ENCODE measurements at regions not wholly inside any gene's neighbourhood (a gene's known extent, or its start where the extent isn't known, plus 50 kb on each side); places are given as distances from the start of the nearest gene placed in this dataset.
"Not testable (repeated sequence)": the region's sequence is repeated elsewhere in the genome, so short reads cannot be mapped to it uniquely, and the experiment has no call there.

DNA sequence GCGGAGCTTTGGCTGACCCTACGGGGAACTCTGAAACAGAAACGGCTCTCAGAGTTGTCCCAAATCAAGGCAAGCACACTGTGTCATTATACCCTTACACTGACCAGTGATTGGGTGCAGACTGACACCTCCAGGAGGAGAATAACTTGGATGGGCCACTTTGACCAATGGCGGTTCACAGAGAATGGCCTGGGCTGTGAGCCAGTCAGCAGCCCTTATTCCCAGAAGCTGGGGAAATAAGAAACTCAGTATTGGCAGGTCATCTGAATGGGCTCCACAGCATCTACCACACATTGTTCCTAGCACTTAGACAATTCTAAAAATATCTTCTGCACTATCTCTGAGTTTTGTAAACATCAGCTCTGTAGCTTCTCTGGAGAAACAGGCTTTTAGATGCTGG, 265.2 kb downstream of the ADGRL2 start:
- no peak for DNase-seq

DNA sequence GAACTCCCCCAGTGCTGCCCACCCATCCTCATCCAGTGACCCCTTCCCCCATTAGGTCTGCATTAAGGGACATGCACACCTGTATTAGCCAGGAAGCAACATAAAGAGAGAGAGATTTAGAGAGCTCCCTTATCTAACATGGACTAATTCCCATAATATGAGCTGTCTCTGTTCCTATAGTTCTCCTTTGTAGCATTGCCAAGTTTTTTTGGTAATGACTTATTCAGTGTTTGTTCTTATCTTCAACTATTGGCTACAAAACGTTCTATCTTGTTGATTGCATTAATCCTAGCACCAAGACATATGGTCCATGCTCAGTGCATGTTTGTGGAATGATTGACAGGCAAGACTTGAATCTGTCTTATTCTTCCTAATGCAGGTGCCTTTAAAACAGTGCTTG, 264.0 kb downstream of the ADGRL2 start:
- DNase-seq, result no peak

DNA sequence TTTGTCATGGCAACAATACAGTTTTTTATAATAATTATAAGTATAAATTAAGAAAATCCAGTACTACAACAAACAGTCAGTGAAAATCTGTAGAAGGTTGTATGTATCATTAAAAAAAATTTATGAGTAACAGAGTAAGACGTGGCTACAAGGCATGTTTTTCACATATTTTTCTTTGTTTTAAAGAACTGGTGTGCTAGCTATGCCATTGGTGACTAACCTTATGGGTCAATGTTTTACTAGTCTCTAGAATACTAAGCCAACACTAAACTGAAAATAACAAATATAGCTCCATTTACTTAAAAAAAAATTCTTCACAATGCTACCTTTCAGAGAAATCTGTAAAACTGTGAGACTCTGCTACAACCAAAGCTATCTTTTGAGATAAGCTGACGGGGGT, 261.5 kb downstream of the ADGRL2 start:
- no peak for DNase-seq

DNA sequence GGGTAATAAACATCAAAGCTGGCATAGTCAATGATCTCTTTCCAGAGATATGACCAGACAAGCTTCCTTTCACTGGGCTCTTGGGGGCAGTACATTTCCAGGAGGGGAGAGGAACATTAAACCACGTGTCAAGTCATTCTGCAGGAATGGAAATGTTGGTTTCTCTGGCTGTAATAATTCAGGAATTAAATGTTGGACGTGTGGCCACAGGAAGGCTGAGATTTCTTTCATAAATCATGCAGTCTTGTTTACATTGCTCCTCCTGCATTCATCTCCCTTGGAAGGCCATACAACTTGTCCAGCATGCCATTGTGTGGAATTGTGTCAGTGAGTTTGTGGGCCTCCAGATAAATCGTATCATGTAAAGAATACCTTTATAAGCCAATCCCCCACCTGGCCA, 259.2 kb downstream of the ADGRL2 start:
- DNase-seq, result no peak

DNA sequence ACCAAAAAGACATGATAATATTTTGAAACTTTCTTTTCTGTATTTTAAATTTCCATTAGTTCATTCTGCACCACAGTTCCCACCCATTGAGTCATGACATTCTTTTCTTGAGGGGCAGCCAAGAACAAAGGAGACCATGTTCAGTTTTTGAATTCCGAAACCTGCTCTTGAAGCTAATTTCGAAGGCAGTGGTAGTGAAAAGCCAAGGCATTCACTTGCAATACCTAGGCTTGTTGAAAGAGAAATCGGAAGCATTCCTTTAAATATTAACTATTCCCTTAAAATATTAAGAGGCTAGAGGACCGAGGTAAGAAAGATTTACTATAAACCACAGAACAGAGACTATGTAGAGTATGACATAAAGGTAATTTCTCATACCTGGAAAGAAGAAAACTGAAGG, 256.3 kb downstream of the ADGRL2 start:
- DNase-seq, result no peak

DNA sequence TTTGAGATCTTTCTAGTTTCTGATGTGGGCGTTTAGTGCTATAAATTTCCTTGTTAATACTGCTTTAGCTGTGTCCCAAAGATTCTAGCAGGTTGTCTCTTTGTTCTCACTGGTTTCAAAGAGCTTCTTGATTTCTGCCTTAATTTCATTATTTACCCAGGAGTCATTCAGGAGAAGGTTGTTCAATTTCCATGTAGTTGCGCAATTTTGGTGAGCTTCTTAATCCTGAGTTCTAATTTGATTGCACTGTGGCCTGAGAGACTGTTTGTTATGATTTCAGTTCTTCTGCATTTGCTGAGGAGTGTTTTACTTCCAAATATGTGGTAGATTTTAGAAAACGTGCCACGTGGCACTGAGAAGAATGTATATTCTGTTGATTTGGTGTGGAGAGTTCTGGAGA, 254.6 kb downstream of the ADGRL2 start:
- not testable (repeated sequence) for DNase-seq

DNA sequence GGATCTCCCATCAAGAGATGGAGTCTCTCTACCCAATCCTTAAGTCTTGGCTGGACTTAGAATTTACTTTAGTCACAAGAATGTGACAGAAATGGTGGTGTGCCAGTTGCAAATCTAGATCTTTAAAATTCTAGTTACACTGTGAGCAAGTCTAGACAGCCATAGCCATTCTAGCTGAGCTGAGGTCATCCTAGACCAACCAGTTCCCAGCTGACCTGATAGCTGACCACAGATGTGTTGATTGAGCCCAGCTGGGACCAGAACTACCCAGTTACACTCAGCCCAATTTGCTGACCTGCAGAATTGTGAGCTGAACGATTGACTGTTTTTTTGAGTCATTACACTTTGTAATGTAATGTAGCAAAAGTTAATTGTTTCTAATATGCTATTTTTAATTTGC, 251.8 kb downstream of the ADGRL2 start:
- no peak for DNase-seq

DNA sequence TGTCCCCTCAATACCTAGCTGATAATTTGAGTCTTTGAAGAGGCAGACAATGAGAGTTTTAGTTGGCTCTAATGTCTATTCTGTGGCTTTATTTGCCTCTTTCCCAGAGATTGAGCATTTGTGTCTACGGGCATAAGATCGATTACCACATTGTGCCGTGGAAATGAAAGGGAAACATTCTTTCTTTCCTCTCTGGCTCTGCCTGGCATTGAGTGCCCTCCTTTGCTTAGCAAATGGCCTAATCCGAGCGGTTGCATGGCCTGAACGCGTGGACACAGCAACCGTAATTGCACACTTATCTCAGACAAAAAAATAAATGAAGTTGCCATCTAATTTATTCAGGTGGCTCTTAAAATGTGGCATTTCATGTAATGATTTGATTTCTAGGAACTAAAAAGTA, 247.9 kb downstream of the ADGRL2 start:
- no peak for DNase-seq

DNA sequence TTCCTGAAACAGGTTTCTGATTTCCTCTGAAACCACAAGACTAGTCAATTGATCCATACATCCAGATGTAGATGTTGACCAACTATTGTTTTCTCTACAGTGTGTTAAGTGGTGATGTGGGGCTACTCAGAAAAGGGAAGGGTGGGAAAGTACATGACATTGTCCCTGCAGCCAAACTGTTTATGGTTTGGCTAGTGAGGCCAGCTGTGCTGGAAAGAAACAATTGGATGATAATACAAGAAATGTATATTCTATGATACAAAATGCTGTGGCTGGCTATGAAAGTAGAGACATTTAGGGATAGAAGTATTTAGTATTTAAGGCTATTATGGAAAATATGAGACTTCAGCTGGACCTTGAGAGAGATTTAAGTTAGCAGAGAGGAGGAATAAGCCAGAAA, 244.5 kb downstream of the ADGRL2 start:
- DNase-seq, result no peak

DNA sequence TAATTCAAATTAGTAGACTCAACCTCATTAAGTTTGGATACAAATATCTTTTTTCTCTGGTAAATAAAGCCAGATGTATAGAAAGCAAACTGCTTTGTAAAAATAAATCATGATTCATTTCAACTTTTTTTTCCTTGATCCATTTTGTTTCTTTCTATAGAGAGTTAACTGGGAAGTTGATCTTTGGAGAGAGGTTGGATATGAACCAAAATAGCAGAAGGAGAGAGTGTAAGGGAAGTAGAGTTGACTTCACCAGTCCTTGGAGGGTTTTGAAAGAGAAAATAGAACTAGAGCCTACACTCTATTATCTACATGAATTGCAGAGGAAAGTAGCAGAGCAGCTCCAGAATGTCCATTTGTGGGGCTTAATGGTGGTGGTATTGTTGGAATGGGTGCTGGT, 243.8 kb downstream of the ADGRL2 start:
- DNase-seq, result no peak

DNA sequence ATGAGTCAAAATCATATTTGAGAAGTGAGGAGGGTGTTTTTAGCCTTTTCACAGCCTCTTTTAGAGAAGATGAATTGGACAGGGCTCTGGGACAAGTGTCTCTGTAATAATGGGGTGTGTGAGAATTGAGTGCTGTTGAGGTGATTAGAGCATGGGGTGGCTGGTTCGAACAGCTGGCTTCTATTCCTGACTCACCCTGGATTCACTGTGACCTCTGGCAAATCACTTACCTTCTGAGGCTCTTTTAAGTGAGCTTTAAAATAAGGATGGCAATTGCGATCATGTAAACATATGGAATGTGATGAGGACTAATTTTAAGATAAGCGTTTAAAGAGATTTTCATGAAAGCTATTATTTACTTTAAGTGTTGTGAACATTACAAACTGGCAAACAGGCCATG, 243.4 kb downstream of the ADGRL2 start:
- no peak for DNase-seq

DNA sequence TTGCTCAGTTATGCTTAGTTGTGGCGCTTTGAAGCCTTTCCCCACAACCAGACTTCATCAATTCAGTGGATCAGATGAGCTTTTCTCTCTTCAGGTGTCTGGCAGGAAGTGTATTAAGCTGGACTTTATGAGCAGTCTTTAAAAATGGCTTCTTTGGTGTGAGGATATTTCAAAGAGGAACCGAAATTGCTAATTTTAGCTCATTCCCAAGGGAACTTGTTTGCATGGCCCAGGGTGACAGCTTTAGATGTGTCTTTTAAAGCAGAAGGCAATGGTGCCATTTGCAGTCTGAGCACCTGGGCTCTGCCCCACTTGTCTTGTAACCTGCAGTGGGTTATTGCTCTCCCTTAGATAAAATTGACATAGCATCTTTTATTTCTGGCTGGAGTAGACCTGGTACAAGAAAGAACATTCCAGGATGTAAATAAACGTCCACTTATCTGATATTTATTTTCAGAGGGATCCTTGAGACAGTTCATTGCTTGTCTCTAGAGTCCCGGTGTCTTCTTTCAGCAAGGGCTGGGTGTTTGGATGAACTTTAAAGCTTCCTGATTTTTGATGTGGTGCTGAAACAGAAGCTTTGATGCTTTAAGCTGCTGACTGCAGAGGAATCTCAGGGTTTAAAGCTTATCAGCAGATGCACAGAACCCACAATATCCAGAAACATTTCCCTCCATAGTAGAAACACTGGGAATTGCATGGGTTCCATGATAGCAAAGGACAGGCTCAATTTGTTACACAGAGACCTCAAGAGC, 241.7 kb downstream of the ADGRL2 start:
- no peak for DNase-seq
